ENCODE measurements at regions not wholly inside any gene's neighbourhood (a gene's known extent, or its start where the extent isn't known, plus 50 kb on each side); places are given as distances from the start of the nearest gene placed in this dataset.

- no peak for TF ChIP-seq CTCF (IDR thresholded peaks at IDR 0.05; ENCODE audit: low read depth, low read length)
- TF ChIP-seq MAX (IDR thresholded peaks at IDR 0.05; ENCODE audit: low read depth, low read length), result no peak
- TF ChIP-seq MYC (IDR thresholded peaks at IDR 0.05; ENCODE audit: low read depth, low read length), result no peak
- no peak for TF ChIP-seq POLR2A (IDR thresholded peaks at IDR 0.05; ENCODE audit: extremely low read depth, insufficient read length)
Observed at GRCh38 chr5:63050916-63051315, 472.3 kb downstream of the LRRC70 start.
